SK-N-SH treated with all-trans-retinoic acid at 6 μM for 48 hours (cell line): ENCODE measurements at regions not wholly inside any gene's neighbourhood (a gene's known extent, or its start where the extent isn't known, plus 50 kb on each side); places are given as distances from the start of the nearest gene placed in this dataset.

ENCODE experiments used
- ATAC-seq: fragments of 200-7000 bp; cut with Tn5 transposase; 3 replicates; pipeline ENCODE4 v1.9.1; 2020; ENCODE audit warnings: mild to moderate bottlenecking, moderate library complexity
- ARNTL ChIP-seq: fragments of 450-650 bp; formaldehyde crosslinking; IDR thresholded peaks from 2 replicates; pipeline ENCODE4 v1.5.0; 2020; ENCODE audit warnings: low read depth, mild to moderate bottlenecking, moderate library complexity, borderline replicate concordance
- CSDC2 ChIP-seq: fragments of 250-450 bp; sonication (Bioruptor Pico); IDR thresholded peaks from 2 replicates; pipeline ENCODE4 v1.5.0; 2020; ENCODE audit warnings: mild to moderate bottlenecking, moderate library complexity
- ESRRG ChIP-seq: fragments of 250-450 bp; sonication (Bioruptor Pico); IDR thresholded peaks from 2 replicates; pipeline ENCODE4 v1.6.1; 2021; ENCODE audit warnings: mild to moderate bottlenecking
- GLIS3 ChIP-seq: fragments of 250-450 bp; sonication (Bioruptor Pico); IDR thresholded peaks from 2 replicates; pipeline ENCODE4 v1.5.0; 2020; ENCODE audit warnings: mild to moderate bottlenecking, moderate library complexity
- ISL1 ChIP-seq: fragments of 250-450 bp; sonication (Bioruptor Pico); IDR thresholded peaks from 2 replicates; pipeline ENCODE4 v2.1.2; 2022; ENCODE audit warnings: mild to moderate bottlenecking, moderate library complexity
- OSR1 ChIP-seq: fragments of 250-450 bp; sonication (Bioruptor Pico); IDR thresholded peaks from 2 replicates; pipeline ENCODE4 v1.8.0; 2022; ENCODE audit warnings: moderate library complexity, mild to moderate bottlenecking, inconsistent platforms
- PPARA ChIP-seq: fragments of 250-450 bp; sonication (Bioruptor Pico); IDR thresholded peaks from 2 replicates; pipeline ENCODE4 v1.5.0; 2020; ENCODE audit warnings: mild to moderate bottlenecking, borderline replicate concordance
- RARB ChIP-seq: fragments of 250-450 bp; sonication (Bioruptor Pico); IDR thresholded peaks from 2 replicates; pipeline ENCODE4 v1.8.0; 2021; ENCODE audit warnings: mild to moderate bottlenecking, moderate library complexity
- SNAI2 ChIP-seq: fragments of 250-450 bp; sonication (Bioruptor Pico); IDR thresholded peaks from 2 replicates; pipeline ENCODE4 v1.5.0; 2020; ENCODE audit warnings: mild to moderate bottlenecking, moderate library complexity
- TCF4 ChIP-seq: fragments of 250-450 bp; sonication (Bioruptor Pico); IDR thresholded peaks from 2 replicates; pipeline ENCODE4 v1.8.0; 2021; ENCODE audit warnings: mild to moderate bottlenecking, moderate library complexity, borderline replicate concordance
- TOX ChIP-seq: fragments of 250-450 bp; sonication (Bioruptor Pico); IDR thresholded peaks from 2 replicates; pipeline ENCODE4 v1.8.0; 2021; ENCODE audit warnings: mild to moderate bottlenecking, moderate library complexity, borderline replicate concordance
- ZC3H10 ChIP-seq: fragments of 250-450 bp; sonication (Bioruptor Pico); IDR thresholded peaks from 2 replicates; pipeline ENCODE4 v1.5.1; 2021; ENCODE audit warnings: mild to moderate bottlenecking, moderate library complexity
- ZFP3 ChIP-seq: fragments of 250-450 bp; sonication (Bioruptor Pico); IDR thresholded peaks from 2 replicates; pipeline ENCODE4 v1.5.0; 2020; ENCODE audit warnings: mild to moderate bottlenecking, moderate library complexity
- ZFP30 ChIP-seq: fragments of 450-650 bp; formaldehyde crosslinking; IDR thresholded peaks from 2 replicates; pipeline ENCODE4 v1.5.0; 2022; ENCODE audit warnings: mild to moderate bottlenecking, moderate library complexity
- ZNF565 ChIP-seq: fragments of 450-650 bp; formaldehyde crosslinking; conservative IDR thresholded peaks from 2 replicates; pipeline ENCODE4 v1.5.0; 2020; ENCODE audit warnings: low read depth, mild to moderate bottlenecking, moderate library complexity
- ZNF70 ChIP-seq: fragments of 450-650 bp; formaldehyde crosslinking; IDR thresholded peaks from 2 replicates; pipeline ENCODE4 v1.5.0; 2020; ENCODE audit warnings: mild to moderate bottlenecking, moderate library complexity
- TF ChIP-seq, protein P1 (sequence below): fragments of 250-450 bp; sonication (Bioruptor Pico); IDR thresholded peaks from 2 replicates; pipeline ENCODE4 v1.8.0; 2020; ENCODE audit warnings: mild to moderate bottlenecking, moderate library complexity, borderline replicate concordance
- TF ChIP-seq, protein P2 (sequence below): fragments of 250-450 bp; sonication (Bioruptor Pico); IDR thresholded peaks from 2 replicates; pipeline ENCODE4 v1.5.1; 2020; ENCODE audit warnings: low read depth, mild to moderate bottlenecking, moderate library complexity
- TF ChIP-seq, protein P3 (sequence below): fragments of 250-450 bp; sonication (Bioruptor Pico); IDR thresholded peaks from 2 replicates; pipeline ENCODE4 v1.5.1; 2021; ENCODE audit warnings: mild to moderate bottlenecking, moderate library complexity
- TF ChIP-seq, protein P4 (sequence below): fragments of 250-450 bp; sonication (Bioruptor Pico); IDR thresholded peaks from 2 replicates; pipeline ENCODE4 v1.5.0; 2020; ENCODE audit warnings: mild to moderate bottlenecking, moderate library complexity

DNA sequence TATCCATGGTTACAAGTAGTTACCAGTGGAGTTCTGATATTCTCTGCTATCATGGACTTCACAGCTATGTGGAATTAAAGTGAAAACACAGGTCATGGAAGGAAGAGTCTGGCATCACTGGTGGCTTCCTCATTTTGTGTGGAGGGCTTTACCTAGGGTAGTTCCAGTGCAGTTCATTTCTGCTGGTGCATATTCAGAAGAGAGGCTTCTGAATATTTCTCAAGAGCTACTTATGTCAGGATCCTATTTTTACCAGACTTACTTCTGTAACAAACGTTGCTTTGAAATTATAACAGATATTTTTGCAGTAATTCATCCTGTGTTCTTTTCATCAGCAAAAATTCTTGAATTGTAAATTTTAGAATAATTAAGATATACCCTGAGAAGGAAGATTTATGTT, 236.5 kb upstream of the NPSR1 start:
- TF ChIP-seq ZNF70 (CRISPR knock-in tag) (no peak), TOX (CRISPR knock-in tag) (no peak), ARNTL (CRISPR knock-in tag) (no peak), OSR1 (CRISPR knock-in tag) (no peak), CSDC2 (CRISPR knock-in tag) (no peak), ZFP30 (CRISPR knock-in tag) (no peak), PPARA (CRISPR knock-in tag) (no peak), ESRRG (CRISPR knock-in tag) (no peak), RARB (no peak), ISL1 (CRISPR knock-in tag) (no peak), ZNF565 (CRISPR knock-in tag) (no peak), ZFP3 (CRISPR knock-in tag) (no peak)
- TF ChIP-seq, protein P1, sequence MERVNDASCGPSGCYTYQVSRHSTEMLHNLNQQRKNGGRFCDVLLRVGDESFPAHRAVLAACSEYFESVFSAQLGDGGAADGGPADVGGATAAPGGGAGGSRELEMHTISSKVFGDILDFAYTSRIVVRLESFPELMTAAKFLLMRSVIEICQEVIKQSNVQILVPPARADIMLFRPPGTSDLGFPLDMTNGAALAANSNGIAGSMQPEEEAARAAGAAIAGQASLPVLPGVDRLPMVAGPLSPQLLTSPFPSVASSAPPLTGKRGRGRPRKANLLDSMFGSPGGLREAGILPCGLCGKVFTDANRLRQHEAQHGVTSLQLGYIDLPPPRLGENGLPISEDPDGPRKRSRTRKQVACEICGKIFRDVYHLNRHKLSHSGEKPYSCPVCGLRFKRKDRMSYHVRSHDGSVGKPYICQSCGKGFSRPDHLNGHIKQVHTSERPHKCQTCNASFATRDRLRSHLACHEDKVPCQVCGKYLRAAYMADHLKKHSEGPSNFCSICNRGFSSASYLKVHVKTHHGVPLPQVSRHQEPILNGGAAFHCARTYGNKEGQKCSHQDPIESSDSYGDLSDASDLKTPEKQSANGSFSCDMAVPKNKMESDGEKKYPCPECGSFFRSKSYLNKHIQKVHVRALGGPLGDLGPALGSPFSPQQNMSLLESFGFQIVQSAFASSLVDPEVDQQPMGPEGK (CRISPR knock-in tag): no peak
- TF ChIP-seq, protein P2, sequence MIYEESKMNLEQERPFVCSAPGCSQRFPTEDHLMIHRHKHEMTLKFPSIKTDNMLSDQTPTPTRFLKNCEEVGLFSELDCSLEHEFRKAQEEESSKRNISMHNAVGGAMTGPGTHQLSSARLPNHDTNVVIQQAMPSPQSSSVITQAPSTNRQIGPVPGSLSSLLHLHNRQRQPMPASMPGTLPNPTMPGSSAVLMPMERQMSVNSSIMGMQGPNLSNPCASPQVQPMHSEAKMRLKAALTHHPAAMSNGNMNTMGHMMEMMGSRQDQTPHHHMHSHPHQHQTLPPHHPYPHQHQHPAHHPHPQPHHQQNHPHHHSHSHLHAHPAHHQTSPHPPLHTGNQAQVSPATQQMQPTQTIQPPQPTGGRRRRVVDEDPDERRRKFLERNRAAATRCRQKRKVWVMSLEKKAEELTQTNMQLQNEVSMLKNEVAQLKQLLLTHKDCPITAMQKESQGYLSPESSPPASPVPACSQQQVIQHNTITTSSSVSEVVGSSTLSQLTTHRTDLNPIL: no peak
- TF ChIP-seq, protein P3, sequence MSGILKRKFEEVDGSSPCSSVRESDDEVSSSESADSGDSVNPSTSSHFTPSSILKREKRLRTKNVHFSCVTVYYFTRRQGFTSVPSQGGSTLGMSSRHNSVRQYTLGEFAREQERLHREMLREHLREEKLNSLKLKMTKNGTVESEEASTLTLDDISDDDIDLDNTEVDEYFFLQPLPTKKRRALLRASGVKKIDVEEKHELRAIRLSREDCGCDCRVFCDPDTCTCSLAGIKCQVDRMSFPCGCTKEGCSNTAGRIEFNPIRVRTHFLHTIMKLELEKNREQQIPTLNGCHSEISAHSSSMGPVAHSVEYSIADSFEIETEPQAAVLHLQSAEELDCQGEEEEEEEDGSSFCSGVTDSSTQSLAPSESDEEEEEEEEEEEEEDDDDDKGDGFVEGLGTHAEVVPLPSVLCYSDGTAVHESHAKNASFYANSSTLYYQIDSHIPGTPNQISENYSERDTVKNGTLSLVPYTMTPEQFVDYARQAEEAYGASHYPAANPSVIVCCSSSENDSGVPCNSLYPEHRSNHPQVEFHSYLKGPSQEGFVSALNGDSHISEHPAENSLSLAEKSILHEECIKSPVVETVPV (CRISPR knock-in tag): no peak
- TF ChIP-seq, protein P4, sequence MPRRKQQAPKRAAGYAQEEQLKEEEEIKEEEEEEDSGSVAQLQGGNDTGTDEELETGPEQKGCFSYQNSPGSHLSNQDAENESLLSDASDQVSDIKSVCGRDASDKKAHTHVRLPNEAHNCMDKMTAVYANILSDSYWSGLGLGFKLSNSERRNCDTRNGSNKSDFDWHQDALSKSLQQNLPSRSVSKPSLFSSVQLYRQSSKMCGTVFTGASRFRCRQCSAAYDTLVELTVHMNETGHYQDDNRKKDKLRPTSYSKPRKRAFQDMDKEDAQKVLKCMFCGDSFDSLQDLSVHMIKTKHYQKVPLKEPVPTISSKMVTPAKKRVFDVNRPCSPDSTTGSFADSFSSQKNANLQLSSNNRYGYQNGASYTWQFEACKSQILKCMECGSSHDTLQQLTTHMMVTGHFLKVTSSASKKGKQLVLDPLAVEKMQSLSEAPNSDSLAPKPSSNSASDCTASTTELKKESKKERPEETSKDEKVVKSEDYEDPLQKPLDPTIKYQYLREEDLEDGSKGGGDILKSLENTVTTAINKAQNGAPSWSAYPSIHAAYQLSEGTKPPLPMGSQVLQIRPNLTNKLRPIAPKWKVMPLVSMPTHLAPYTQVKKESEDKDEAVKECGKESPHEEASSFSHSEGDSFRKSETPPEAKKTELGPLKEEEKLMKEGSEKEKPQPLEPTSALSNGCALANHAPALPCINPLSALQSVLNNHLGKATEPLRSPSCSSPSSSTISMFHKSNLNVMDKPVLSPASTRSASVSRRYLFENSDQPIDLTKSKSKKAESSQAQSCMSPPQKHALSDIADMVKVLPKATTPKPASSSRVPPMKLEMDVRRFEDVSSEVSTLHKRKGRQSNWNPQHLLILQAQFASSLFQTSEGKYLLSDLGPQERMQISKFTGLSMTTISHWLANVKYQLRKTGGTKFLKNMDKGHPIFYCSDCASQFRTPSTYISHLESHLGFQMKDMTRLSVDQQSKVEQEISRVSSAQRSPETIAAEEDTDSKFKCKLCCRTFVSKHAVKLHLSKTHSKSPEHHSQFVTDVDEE (CRISPR knock-in tag): no peak
- no peak for ATAC-seq

DNA sequence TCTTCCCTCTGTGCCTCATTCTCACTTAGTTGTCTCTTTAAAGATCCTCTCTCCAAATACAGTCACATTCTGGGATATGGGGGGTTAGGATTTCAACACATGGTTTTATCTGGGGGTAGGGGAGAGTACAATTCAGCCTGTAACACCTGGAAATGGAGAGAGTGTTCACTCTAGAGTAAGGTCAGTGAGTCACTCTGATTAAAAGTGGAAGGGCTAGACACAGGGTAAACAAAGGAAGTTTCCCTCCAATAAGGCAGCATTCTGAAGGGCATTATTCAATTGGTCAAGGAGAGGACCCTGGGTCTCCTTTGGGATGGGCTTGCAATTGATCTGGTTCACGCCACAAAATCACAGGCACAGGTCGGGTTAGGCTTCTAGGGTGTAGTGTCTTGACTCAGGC, 232.8 kb upstream of the NPSR1 start:
- no peak for TF ChIP-seq ZC3H10
- TF ChIP-seq, protein P3 (CRISPR knock-in tag): no peak
- no peak for ATAC-seq

DNA sequence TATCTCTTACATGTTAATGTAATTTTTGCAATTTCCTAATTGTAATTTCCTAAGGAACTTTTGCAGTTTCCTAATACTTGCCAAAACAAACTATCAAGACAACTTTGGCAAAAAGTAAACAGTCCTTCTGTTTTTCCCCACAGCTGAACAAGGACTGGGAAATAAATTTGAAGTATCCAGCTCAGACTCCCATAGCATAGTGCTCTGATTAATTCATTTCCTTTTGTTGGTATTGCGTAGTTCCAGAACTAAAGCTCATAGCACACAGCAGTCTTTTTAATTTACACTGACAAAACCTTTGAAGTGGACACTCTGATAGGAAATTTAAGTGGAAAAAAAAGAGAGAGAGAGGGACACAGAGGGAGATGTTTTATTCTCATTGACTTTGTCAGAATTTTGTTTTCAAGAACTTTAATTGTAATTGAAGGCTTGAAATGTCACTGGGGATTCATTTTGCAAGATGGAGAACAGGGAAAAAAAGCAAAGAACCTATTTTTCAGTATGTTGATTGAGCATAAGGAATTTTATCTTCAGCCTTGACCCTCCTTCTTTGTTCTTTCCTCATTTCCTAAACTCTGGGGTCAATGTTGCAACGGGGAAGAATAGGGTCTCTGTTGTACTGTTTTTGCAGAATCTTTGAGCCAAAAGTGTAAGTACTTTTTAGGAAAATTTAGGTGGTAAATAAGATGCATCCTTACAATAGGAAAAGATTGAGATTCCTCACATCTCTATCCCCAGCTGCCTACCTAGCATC, 232.2 kb upstream of the NPSR1 start:
- ATAC-seq: no peak
- TF ChIP-seq PPARA (CRISPR knock-in tag) (no peak), ZFP30 (CRISPR knock-in tag) (no peak), ZNF565 (CRISPR knock-in tag) (no peak), TCF4 (CRISPR knock-in tag) (no peak), ESRRG (CRISPR knock-in tag) (no peak), ZNF70 (CRISPR knock-in tag) (no peak), ARNTL (CRISPR knock-in tag) (no peak), SNAI2 (CRISPR knock-in tag) (no peak), GLIS3 (CRISPR knock-in tag) (no peak)
- TF ChIP-seq, protein P3 (CRISPR knock-in tag): no peak
- TF ChIP-seq, protein P1 (CRISPR knock-in tag): no peak
- TF ChIP-seq, protein P4 (CRISPR knock-in tag): no peak
